ENCODE measurements at regions not wholly inside any gene's neighbourhood (a gene's known extent, or its start where the extent isn't known, plus 50 kb on each side); places are given as distances from the start of the nearest gene placed in this dataset.

- no peak for DNase-seq
These were observed 296.5 kb upstream of the ZNF32 start for GRCh38 chr10:43945094-43945730.

- DNase-seq = peak; percentile 53
These were observed 295.9 kb upstream of the ZNF32 start for GRCh38 chr10:43944381-43945093.

GRCh38 chr10:43943818-43944360 is 295.2 kb upstream of the ZNF32 start:
- no peak for DNase-seq

GRCh38 chr10:43943119-43943817 is 294.6 kb upstream of the ZNF32 start:
- no peak for DNase-seq

GRCh38 chr10:43942096-43942850 is 293.6 kb upstream of the ZNF32 start:
- DNase-seq = no peak

- DNase-seq = no peak
These were observed 292.5 kb upstream of the ZNF32 start for GRCh38 chr10:43940898-43941837.

- no peak for DNase-seq
These were observed 291.5 kb upstream of the ZNF32 start for GRCh38 chr10:43939939-43940820.

- no peak for DNase-seq
These were observed 290.8 kb upstream of the ZNF32 start for GRCh38 chr10:43939389-43939938.

- DNase-seq = no peak
These were observed 290.1 kb upstream of the ZNF32 start for GRCh38 chr10:43938810-43939209.

GRCh38 chr10:43931308-43931930 is 282.7 kb upstream of the ZNF32 start:
- no peak for DNase-seq

- no peak for DNase-seq
These were observed 282.1 kb upstream of the ZNF32 start for GRCh38 chr10:43930777-43931176.

- no peak for DNase-seq
These were observed 281.6 kb upstream of the ZNF32 start for GRCh38 chr10:43930243-43930642.

- no peak for DNase-seq
These were observed 280.4 kb upstream of the ZNF32 start for GRCh38 chr10:43929122-43929521.

GRCh38 chr10:43928425-43928968 is 279.8 kb upstream of the ZNF32 start:
- no peak for DNase-seq

- no peak for DNase-seq
These were observed 278.3 kb upstream of the ZNF32 start for GRCh38 chr10:43926875-43927406.

- no peak for DNase-seq
These were observed 277.7 kb upstream of the ZNF32 start for GRCh38 chr10:43926371-43926770.

- DNase-seq = no peak
These were observed 277.1 kb upstream of the ZNF32 start for GRCh38 chr10:43925793-43926192.

GRCh38 chr10:43923328-43923727 is 274.6 kb upstream of the ZNF32 start:
- no peak for DNase-seq
